ENCODE measurements at regions not wholly inside any gene's neighbourhood (a gene's known extent, or its start where the extent isn't known, plus 50 kb on each side); places are given as distances from the start of the nearest gene placed in this dataset.

GRCh38 chr1:222329493-222330045, 218.3 kb downstream of the HHIPL2 start:
- TF ChIP-seq CTCF (IDR thresholded peaks at IDR 0.05), result no peak

GRCh38 chr1:222326710-222327036, 221.2 kb downstream of the HHIPL2 start:
- Histone ChIP-seq H3K4me3 (ENCODE audit: low read depth, low read length) (no peak overlapping the region), H3K9ac (no peak overlapping the region), H3K4me1 (no peaks in the 10 kb centered on the region), H3K36me3 (ENCODE audit: control insufficient read depth, insufficient read depth, low read length) (no peaks in the 10 kb centered on the region), H3K79me2 (no peaks in the 10 kb centered on the region), H2AFZ (no peak overlapping the region), H3K9me3 (ENCODE audit: control insufficient read depth, low read length) (no peaks in the 10 kb centered on the region), H3K27ac (no peak overlapping the region), H3K27me3 (ENCODE audit: control insufficient read depth, insufficient read depth, low read length) (no peaks in the 10 kb centered on the region), H3K4me2 (ENCODE audit: low read length) (no peak overlapping the region)
- TF ChIP-seq CTCF (IDR thresholded peaks at IDR 0.05), result no peak

More at GRCh38 chr1:222329493-222330045, 218.3 kb downstream of the HHIPL2 start:
- Histone ChIP-seq H3K36me3 (ENCODE audit: control insufficient read depth, insufficient read depth, low read length) (no peaks in the 10 kb centered on the region), H2AFZ (no peak overlapping the region), H3K79me2 (no peaks in the 10 kb centered on the region), H3K4me1 (no peaks in the 10 kb centered on the region), H3K27me3 (ENCODE audit: control insufficient read depth, insufficient read depth, low read length) (no peaks in the 10 kb centered on the region), H3K4me3 (ENCODE audit: low read depth, low read length) (no peak overlapping the region), H3K9ac (no peak overlapping the region), H3K9me3 (ENCODE audit: control insufficient read depth, low read length) (no peaks in the 10 kb centered on the region), H3K27ac (no peak overlapping the region), H3K4me2 (ENCODE audit: low read length) (no peak overlapping the region)

GRCh38 chr1:222326006-222326709, 221.7 kb downstream of the HHIPL2 start:
- no peak for TF ChIP-seq CTCF (IDR thresholded peaks at IDR 0.05)
- no peak overlapping the region for H3K4me3 ChIP-seq (ENCODE audit: low read depth, low read length)
- H2AFZ ChIP-seq, result no peak overlapping the region
- H3K27me3 ChIP-seq (ENCODE audit: control insufficient read depth, insufficient read depth, low read length), result no peaks in the 10 kb centered on the region
- no peak overlapping the region for H3K27ac ChIP-seq
- no peaks in the 10 kb centered on the region for H3K36me3 ChIP-seq (ENCODE audit: control insufficient read depth, insufficient read depth, low read length)
- no peaks in the 10 kb centered on the region for H3K9me3 ChIP-seq (ENCODE audit: control insufficient read depth, low read length)
- no peaks in the 10 kb centered on the region for H3K4me1 ChIP-seq
- H3K4me2 ChIP-seq (ENCODE audit: low read length), result no peak overlapping the region
- H3K9ac ChIP-seq, result no peak overlapping the region
- H3K79me2 ChIP-seq, result no peaks in the 10 kb centered on the region

- H3K27me3 ChIP-seq (ENCODE audit: control insufficient read depth, insufficient read depth, low read length), result no peaks in the 10 kb centered on the region
- H2AFZ ChIP-seq, result no peak overlapping the region
- H3K27ac ChIP-seq, result no peak overlapping the region
- no peak overlapping the region for H3K9ac ChIP-seq
- H3K4me1 ChIP-seq, result no peaks in the 10 kb centered on the region
- H3K4me2 ChIP-seq (ENCODE audit: low read length), result no peak overlapping the region
- no peaks in the 10 kb centered on the region for H3K36me3 ChIP-seq (ENCODE audit: control insufficient read depth, insufficient read depth, low read length)
- no peaks in the 10 kb centered on the region for H3K9me3 ChIP-seq (ENCODE audit: control insufficient read depth, low read length)
- H3K79me2 ChIP-seq, result no peaks in the 10 kb centered on the region
- no peak overlapping the region for H3K4me3 ChIP-seq (ENCODE audit: low read depth, low read length)
- no peak for TF ChIP-seq CTCF (IDR thresholded peaks at IDR 0.05)
These were observed 222.4 kb downstream of the HHIPL2 start for GRCh38 chr1:222325506-222325905.

GRCh38 chr1:222314839-222315238, 233.1 kb downstream of the HHIPL2 start:
- no peak overlapping the region for H3K27ac ChIP-seq
- H3K36me3 ChIP-seq (ENCODE audit: control insufficient read depth, insufficient read depth, low read length), result no peaks in the 10 kb centered on the region
- no peak overlapping the region for H3K4me3 ChIP-seq (ENCODE audit: low read depth, low read length)
- no peaks in the 10 kb centered on the region for H3K27me3 ChIP-seq (ENCODE audit: control insufficient read depth, insufficient read depth, low read length)
- no peaks in the 10 kb centered on the region for H3K4me1 ChIP-seq
- no peaks in the 10 kb centered on the region for H3K79me2 ChIP-seq
- TF ChIP-seq CTCF (IDR thresholded peaks at IDR 0.05), result no peak
- H2AFZ ChIP-seq, result no peak overlapping the region
- H3K9ac ChIP-seq, result no peak overlapping the region
- no peak overlapping the region for H3K4me2 ChIP-seq (ENCODE audit: low read length)
- no peaks in the 10 kb centered on the region for H3K9me3 ChIP-seq (ENCODE audit: control insufficient read depth, low read length)
